GM21723 (cell line): ENCODE measurements at regions not wholly inside any gene's neighbourhood (a gene's known extent, or its start where the extent isn't known, plus 50 kb on each side); places are given as distances from the start of the nearest gene placed in this dataset.
"Not testable (repeated sequence)": the region's sequence is repeated elsewhere in the genome, so short reads cannot be mapped to it uniquely, and the experiment has no call there.

ENCODE experiments used
- ATAC-seq: cut with Tn5 transposase; IDR thresholded peaks from one replicate; pipeline ENCODE4 v1.9.1; 2021; ENCODE audit warnings: mild to moderate bottlenecking, moderate library complexity; ENCODE audit not compliant: unreplicated experiment

DNA sequence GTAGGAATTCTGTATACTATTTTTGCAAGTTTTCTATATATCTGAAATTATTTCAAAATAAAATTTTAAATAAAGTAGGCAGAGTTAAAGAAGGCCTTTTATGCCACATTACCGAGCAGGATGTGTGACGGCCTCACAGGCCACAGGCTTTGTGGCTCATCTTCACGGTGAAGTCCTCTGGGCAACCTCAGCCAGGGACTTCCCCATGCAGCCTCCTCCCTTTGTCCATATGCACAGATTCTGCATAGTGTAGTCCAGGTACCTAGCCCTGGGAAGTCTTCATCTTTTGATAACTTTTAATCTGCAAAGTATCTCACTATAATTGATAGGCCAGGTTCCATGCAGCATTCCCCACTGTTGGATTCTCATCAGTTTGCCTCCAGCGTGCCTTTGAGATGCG lies 62.8 kb downstream of the ARHGAP11B start:
- ATAC-seq = not testable (repeated sequence)

GRCh38 chr15:30690153-30690552 lies 64.2 kb downstream of the ARHGAP11B start:
- ATAC-seq = not testable (repeated sequence)

DNA sequence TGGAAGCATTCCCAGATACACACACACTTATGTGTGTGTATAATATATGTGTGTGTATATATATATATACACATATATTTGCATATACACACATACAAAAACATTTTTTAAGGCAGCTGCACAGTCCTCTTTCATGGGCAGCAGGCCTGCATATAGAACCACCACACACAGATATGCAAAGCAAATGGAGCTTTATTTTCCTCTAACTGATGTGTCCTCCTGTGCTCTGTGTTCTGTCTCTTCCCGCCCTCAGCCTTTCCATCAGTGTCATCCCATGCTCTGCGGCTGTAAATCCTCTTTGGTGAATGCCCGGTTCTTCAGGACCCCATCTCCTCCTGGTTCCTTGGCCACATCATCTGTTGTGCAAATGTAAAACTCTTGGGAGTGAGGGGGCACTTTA lies 69.9 kb downstream of the ARHGAP11B start:
- ATAC-seq = not testable (repeated sequence)

- peak; percentile 77 for ATAC-seq
These were observed 70.7 kb downstream of the ARHGAP11B start for GRCh38 chr15:30696439-30697314.

DNA sequence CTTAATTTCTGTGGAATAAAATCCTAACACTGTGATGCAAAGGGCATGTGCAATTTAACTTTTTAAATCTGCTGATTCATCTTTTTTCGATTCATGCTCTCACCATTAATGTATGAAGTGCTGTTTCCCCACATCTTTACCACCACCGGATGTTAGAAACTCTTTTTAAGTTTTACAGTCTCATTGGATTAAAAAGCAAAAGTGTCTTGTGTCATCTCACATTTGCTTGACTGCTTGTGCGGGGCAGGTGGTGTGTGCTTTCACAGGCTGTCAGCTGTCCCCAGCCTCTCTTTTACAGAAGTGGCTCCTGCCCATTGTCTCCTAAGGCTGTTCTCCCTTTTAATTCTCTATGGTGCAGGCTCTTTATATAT lies 71.4 kb downstream of the ARHGAP11B start:
- peak; percentile 71 for ATAC-seq

- not testable (repeated sequence) for ATAC-seq
These were observed 74.2 kb downstream of the ARHGAP11B start for GRCh38 chr15:30700006-30700597.

DNA sequence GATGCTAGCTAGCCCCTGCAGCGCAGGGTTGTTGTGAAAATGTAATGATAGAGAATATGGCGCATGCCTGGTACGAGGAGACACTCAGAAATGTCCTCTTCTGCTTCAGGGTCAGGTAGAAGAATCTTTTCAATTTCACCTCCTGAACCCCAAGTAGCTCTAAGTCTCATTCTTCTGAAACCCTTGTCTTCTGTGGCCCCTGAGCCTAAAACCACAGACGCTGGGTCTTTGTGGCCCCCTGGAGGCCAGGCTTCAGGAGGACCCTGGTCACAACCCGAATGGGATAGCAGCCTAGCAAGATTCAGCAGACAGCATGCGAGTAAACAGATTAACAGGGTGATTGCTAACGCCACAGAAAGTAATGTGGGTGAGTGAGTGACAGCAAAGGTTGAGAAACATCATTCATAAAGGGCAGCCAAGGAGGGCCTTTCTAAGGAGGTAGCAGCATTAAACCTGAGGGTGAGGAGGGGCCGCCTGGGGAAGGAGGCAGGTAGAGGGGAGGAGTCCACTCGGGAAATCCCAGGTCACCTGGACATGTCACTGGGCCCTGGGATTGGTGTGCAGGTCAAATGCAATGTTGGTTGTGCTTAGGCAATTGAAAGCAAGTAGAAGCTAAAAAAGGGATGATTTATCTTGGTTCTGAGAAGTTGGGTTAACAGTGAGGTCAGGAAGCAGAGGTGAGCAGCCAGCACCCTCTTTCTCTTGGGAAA lies 82.2 kb downstream of the ARHGAP11B start:
- ATAC-seq = not testable (repeated sequence)

DNA sequence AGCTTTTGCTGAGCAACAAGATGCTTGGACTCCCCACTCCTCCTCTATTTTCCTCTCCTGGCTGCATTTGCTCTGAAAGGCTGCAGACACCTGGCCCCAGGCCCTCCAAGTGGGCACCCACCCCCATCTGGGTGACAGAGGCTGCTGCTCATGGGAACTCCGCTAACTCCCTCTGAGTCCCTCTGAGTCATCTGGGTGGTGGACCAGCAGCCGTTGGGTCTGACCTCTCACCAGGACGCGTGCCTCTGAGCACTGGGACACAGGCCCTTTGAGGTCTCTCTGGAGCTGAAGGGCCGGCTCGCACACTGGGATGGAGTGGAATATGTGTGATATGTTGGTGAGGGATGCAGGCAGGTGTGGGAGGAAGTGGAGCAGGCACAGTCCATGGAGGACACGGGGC lies 82.9 kb downstream of the ARHGAP11B start:
- not testable (repeated sequence) for ATAC-seq

DNA sequence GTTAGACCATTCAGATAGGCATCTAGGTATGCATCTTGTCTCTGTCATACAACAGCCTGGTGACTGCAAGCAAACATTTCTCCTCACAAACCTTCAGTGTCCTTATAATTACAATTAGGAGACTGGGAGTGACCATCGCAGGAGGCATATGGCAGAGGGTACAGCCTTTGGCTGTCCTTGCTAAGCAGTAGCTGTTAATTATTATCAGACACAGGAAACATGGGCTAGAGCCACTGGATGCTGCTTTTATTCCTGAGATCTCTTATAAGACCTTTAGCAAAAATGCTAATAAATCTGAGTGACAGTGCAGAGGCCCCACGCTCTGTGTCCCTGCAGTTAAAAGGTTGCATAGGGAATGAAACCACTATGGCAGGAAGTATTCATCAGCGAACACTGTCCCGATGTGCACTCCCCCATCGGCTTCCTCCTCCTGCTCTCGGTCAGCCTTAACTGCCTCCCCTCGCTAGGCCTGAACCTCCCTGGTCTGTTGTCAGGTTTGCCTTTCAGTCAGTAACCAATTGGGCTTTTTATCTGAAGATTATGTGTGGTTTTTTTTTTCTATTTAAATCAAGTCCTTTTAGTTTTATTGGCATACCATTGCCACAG lies 92.2 kb downstream of the ARHGAP11B start:
- not testable (repeated sequence) for ATAC-seq

GRCh38 chr15:30719363-30719762 lies 93.4 kb downstream of the ARHGAP11B start:
- not testable (repeated sequence) for ATAC-seq

- ATAC-seq = not testable (repeated sequence)
These were observed 94.9 kb downstream of the ARHGAP11B start for GRCh38 chr15:30720825-30721224.

DNA sequence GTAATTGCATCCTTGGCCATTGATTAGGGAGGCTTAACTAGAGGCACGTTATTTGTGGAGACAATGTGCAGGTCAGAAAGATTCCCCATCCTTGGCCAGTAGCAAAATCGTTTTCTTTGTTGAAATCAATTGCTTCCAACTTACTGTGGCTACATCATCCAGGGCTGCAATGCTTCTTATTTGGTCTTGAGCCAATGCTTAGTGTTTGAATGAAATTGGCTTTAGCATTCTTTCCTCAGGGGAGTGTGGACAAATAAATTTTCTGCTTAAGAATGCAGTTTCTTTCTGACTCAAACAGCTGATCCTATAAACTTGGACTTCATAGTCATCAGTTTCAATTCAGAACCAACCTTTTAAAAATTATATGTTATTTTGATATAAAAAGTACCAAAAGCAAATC lies 95.6 kb downstream of the ARHGAP11B start:
- not testable (repeated sequence) for ATAC-seq

DNA sequence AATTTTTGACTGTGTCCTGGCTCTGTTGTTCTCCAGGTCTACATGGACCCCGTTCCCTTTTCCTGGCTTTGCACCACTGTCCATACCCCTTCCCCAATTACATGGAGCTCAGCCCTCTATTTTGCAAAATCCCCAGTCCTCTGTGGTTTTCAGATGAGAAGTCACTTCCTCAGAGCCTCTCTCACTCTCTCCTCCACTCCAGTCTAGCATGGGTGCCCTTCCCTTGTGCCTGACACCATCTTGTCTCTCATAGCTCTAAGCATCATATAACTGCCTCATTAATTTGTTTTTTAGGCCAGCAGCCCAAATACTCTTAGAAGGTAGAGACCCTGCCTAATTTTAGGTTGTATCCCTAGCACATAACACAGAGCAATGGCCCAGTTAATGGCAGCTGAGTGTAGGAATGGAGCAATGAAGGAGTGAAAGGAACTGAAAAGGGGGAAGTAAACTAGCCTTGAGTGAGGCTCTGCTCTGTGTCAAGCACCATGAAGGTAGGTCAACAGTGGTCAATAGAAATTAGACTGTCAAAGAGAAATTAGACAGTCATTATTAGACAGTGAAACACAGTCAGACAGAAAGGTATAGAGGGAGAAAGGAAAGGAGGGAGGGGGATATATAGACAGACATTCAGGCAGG lies 97.7 kb downstream of the ARHGAP11B start:
- not testable (repeated sequence) for ATAC-seq

DNA sequence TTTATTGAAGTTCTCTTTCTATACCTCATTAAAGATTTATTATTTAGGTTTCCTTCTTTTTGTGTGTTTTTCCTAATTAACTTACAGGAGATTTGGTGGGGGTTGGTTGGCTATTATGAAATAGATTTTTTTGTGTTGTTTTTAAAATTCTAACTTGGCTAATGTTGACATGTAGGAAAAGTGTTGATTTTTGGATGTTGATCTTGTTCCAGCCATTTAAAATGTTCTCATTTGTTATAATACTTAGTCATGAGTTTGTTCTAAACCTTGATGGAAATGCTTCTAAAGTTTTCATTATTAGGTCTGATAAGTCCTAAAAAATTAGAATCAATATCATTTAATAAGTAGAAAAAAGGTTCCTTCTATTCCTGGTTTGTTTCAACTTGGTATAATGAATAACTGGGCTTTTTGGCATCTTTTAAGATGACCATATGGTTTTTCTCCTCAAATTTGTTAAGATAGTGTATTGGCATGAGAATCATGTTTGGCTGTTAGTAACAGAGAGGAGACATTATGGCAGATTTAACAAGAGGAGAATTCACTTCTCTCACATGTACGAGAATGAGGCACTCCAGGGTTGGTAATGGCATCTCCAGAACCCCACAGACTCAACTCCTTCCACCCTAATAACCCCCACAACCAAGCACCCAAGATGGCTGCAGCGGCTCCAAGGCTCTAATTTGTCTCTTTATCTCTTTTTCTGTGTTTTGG lies 104.1 kb downstream of the ARHGAP11B start:
- ATAC-seq = not testable (repeated sequence)

DNA sequence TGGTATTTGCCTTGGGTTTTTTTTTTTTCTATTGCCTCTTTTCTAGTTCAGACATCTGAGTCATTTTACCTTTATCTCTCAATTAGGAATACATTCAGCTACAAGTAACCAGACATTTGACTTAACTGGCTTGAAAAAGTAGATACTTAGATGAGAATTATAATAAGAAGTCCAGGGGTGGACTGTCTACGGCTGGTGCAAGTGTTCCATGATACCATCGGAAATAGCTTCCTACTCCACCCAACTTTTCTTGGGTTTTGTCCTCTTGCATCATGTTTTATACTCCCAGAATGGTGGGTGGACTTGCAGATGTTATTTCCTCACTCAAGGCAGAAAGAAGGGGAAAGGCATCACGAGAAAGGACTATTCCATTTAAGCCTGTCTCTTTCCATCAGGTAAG lies 104.7 kb downstream of the ARHGAP11B start:
- not testable (repeated sequence) for ATAC-seq

DNA sequence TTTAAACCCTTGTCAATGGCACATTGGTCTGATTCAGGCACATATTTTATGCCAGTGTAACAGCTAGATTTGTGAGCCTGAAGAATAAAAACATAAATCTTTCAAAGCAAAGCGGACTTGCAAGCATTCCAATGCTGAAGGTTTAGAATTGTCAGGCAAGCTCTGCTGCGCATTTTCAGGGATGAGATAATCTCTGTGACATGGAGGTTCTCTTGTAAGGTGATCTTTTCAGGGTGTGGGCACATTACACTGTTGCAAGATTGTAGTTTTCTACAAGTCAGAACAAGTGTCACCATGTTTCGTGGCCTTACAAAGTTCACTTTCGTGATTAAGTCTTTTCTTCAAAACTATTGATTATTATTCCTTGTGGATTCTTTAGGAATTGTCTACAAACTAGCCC lies 106.2 kb downstream of the ARHGAP11B start:
- ATAC-seq = not testable (repeated sequence)

- not testable (repeated sequence) for ATAC-seq
These were observed 110.1 kb downstream of the ARHGAP11B start for GRCh38 chr15:30735884-30736564.

DNA sequence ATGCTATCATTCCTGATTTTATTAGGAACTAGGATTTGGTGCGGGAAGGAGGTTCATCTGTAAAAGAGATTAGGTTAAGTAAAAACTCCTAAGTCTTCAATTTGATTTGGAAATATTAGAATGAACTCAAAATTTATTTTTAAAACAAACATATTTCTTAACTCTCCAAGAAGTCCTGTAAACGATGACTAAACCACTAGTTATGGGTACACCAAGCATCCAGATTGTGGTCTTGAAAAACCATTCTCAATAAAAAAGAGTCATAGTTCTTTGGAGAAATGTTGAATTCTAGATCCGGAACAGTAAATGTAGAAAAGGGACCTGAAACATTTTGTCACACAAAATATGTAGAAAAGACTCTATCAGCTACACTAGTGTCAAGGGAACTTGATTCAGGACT lies 116.9 kb downstream of the ARHGAP11B start:
- ATAC-seq = not testable (repeated sequence)

GRCh38 chr15:30749048-30749447 lies 123.1 kb downstream of the ARHGAP11B start:
- ATAC-seq = not testable (repeated sequence)
